Caco-2 (cell line): ENCODE measurements at regions not wholly inside any gene's neighbourhood (a gene's known extent, or its start where the extent isn't known, plus 50 kb on each side); places are given as distances from the start of the nearest gene placed in this dataset.

Experiments used
- BruUV-seq: library from RNA; stranded (reverse); fragments of 400-500 nt; replicated peaks from 2 replicates; lab custom pipeline; 2021; lab: Mats Ljungman, UMichigan
- CTCF ChIA-PET: fragments of 300-600 bp; sonication (Branson Sonifier 250); formaldehyde crosslinking; loops from one replicate; lab custom pipeline; 2022; ENCODE audit warnings: antibody characterized with exemption; lab: Charles Lee
- POLR2A ChIA-PET: fragments of 300-600 bp; sonication (Branson Sonifier 250); formaldehyde crosslinking; loops from one replicate; lab custom pipeline; 2022; ENCODE audit warnings: antibody characterized with exemption; lab: Charles Lee
- DNase-seq, 2 experiments: peaks; one replicate each; pipeline versions ENCODE4 v3.0.0 to v3.0.0-alpha.2; 2020 to 2022
- H3K27me3 ChIP-seq: replicated peaks from 2 replicates; pipeline ENCODE4 v1.6.0; 2011; ENCODE audit warnings: low read length; ENCODE audit not compliant: control insufficient read depth, insufficient read depth
- H3K36me3 ChIP-seq: 2 replicates; pipeline ENCODE4 v1.5.1; 2011; ENCODE audit warnings: low read length; ENCODE audit not compliant: control insufficient read depth, insufficient read depth
- H3K4me1 ChIP-seq: fragments of 250-450 bp; sonication (Bioruptor Pico); 2 replicates; pipeline ENCODE4 v1.5.1; 2020; ENCODE audit warnings: mild to moderate bottlenecking
- H3K4me3 ChIP-seq: 2 replicates; pipeline ENCODE4 v1.5.1; 2011; ENCODE audit warnings: low read depth, mild to moderate bottlenecking, control low read depth, low read length
- H3K9me3 ChIP-seq: fragments of 250-450 bp; sonication (Bioruptor Pico); 2 replicates; pipeline ENCODE4 v1.5.1; 2020; ENCODE audit warnings: mild to moderate bottlenecking, moderate library complexity
- H3K27ac Mint-ChIP-seq: one replicate; pipeline ENCODE4 v1.8.0; 2022; ENCODE audit warnings: mixed read lengths; ENCODE audit not compliant: unreplicated experiment
- H3K27me3 Mint-ChIP-seq: one replicate; pipeline ENCODE4 v1.8.0; 2022; ENCODE audit warnings: mixed read lengths; ENCODE audit not compliant: insufficient read depth, unreplicated experiment
- H3K36me3 Mint-ChIP-seq: one replicate; pipeline ENCODE4 v1.8.0; 2022; ENCODE audit warnings: mild to moderate bottlenecking, mixed read lengths; ENCODE audit not compliant: insufficient read depth, unreplicated experiment
- H3K4me1 Mint-ChIP-seq: one replicate; pipeline ENCODE4 v1.8.0; 2022; ENCODE audit warnings: low read depth, mixed read lengths; ENCODE audit not compliant: unreplicated experiment
- H3K4me3 Mint-ChIP-seq: one replicate; pipeline ENCODE4 v1.8.0; 2022; ENCODE audit warnings: mild to moderate bottlenecking, moderate library complexity, mixed read lengths; ENCODE audit not compliant: unreplicated experiment
- H3K9me3 Mint-ChIP-seq: one replicate; pipeline ENCODE4 v1.8.0; 2022; ENCODE audit warnings: mixed read lengths; ENCODE audit not compliant: unreplicated experiment
- intact Hi-C: fragments of 100-400 bp; cut with micrococcal nuclease; formaldehyde crosslinking; loops from one replicate; pipeline ENCODE4 v1.10.0; 2022; ENCODE audit not compliant: unreplicated experiment
- TF ChIP-seq, protein P1 (sequence below), 2 experiments: fragments of 200-600 bp in 1 of 2; IDR thresholded peaks; 1 replicate in 1 of 2; 2 replicates in 1 of 2; pipeline versions ENCODE4 v1.5.1 to v1.8.0; 2011 to 2022; ENCODE audit warnings: antibody characterized with exemption in 1 of 2, control low read depth in 1 of 2, inconsistent platforms in 1 of 2, low read depth in 1 of 2, low read length in 1 of 2, mild to moderate bottlenecking in 1 of 2, moderate library complexity in 1 of 2; ENCODE audit not compliant: insufficient read depth in 1 of 2, severe bottlenecking in 1 of 2, unreplicated experiment in 1 of 2

DNA sequence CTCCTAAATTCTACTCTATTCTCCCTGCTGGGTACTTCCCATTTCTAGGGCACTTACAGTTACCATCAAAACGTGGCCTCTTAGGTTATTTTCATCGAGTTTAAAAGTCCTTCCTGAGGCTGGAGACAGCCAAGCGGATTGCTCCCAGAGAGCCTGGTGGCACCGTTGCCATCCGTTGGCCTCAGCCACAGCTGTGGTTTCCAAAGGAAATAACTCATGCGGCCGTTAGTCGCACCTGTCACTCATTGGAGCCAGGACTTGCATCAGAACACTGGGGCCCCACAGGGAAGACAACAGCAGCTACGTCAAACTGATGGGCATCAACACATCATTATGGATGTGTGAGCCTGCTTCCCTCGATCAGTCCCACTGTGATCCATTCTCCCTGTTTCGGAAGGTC lies 453.4 kb downstream of the BCL11A start:
- CTCF ChIA-PET, result no interaction called here
- H3K36me3 ChIP-seq, result no peaks in the 10 kb centered on the region
- POLR2A ChIA-PET, result no interaction called here
- intact Hi-C loops, result no loop called here
- peaks cover 55% of the 10 kb centered on the region for H3K9me3 Mint-ChIP-seq
- no TSS peak for BruUV-seq
- H3K9me3 ChIP-seq, result peaks cover 4% of the 10 kb centered on the region; the same call in 1 of the 2 replicates
- H3K27ac Mint-ChIP-seq, result no peak overlapping the region
- peaks cover 20% of the 10 kb centered on the region for H3K36me3 Mint-ChIP-seq
- H3K4me3 ChIP-seq, result no peak overlapping the region
- no peaks in the 10 kb centered on the region for H3K27me3 Mint-ChIP-seq
- TF ChIP-seq, protein P1, sequence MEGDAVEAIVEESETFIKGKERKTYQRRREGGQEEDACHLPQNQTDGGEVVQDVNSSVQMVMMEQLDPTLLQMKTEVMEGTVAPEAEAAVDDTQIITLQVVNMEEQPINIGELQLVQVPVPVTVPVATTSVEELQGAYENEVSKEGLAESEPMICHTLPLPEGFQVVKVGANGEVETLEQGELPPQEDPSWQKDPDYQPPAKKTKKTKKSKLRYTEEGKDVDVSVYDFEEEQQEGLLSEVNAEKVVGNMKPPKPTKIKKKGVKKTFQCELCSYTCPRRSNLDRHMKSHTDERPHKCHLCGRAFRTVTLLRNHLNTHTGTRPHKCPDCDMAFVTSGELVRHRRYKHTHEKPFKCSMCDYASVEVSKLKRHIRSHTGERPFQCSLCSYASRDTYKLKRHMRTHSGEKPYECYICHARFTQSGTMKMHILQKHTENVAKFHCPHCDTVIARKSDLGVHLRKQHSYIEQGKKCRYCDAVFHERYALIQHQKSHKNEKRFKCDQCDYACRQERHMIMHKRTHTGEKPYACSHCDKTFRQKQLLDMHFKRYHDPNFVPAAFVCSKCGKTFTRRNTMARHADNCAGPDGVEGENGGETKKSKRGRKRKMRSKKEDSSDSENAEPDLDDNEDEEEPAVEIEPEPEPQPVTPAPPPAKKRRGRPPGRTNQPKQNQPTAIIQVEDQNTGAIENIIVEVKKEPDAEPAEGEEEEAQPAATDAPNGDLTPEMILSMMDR (IDR thresholded peaks at IDR 0.05; ENCODE audit: insufficient read depth in 1 of 2, low read depth in 1 of 2, low read length in 1 of 2, severe bottlenecking in 1 of 2, unreplicated experiment in 1 of 2), result no peak
- H3K27me3 ChIP-seq, result no peaks in the 10 kb centered on the region
- no peak for DNase-seq
- H3K4me3 Mint-ChIP-seq, result no peak overlapping the region
- H3K4me1 ChIP-seq, result peaks cover 31% of the 10 kb centered on the region
- peaks cover 44% of the 10 kb centered on the region for H3K4me1 Mint-ChIP-seq

DNA sequence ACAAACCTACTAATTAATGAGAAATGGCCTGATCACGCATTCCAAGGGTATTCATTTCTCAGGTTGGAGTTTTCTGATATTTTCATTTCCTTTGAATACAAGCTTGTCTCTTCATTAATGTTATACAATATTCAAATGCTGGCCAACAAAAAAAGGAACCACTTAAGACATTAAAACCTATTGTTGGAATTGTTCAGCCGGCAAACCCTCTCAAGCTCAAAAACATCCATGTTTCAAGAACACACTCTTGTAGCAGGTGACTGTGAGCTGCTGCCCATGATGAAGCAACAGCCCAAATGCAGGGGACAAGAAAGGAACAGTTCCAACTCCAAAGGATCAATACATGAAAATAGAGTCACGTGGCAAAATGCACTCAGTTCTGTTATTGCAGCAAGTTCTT lies 454.5 kb downstream of the BCL11A start:
- H3K36me3 Mint-ChIP-seq, result peaks cover 20% of the 10 kb centered on the region
- H3K9me3 Mint-ChIP-seq, result peaks cover 55% of the 10 kb centered on the region
- intact Hi-C loops, result no loop called here
- H3K27me3 Mint-ChIP-seq, result no peaks in the 10 kb centered on the region
- Histone ChIP-seq H3K4me1 (peaks cover 36% of the 10 kb centered on the region), H3K36me3 (no peaks in the 10 kb centered on the region), H3K9me3 (peaks cover 4% of the 10 kb centered on the region; the same call in 1 of the 2 replicates), H3K27me3 (no peaks in the 10 kb centered on the region), H3K4me3 (no peak overlapping the region)
- CTCF ChIA-PET, result no interaction called here
- BruUV-seq, result no TSS peak
- H3K27ac Mint-ChIP-seq, result no peak overlapping the region
- POLR2A ChIA-PET, result no interaction called here
- peaks cover 51% of the 10 kb centered on the region for H3K4me1 Mint-ChIP-seq
- TF ChIP-seq, protein P1 (IDR thresholded peaks at IDR 0.05; ENCODE audit: insufficient read depth in 1 of 2, low read depth in 1 of 2, low read length in 1 of 2, severe bottlenecking in 1 of 2, unreplicated experiment in 1 of 2), result no peak
- no peak for DNase-seq
- H3K4me3 Mint-ChIP-seq, result no peak overlapping the region

DNA sequence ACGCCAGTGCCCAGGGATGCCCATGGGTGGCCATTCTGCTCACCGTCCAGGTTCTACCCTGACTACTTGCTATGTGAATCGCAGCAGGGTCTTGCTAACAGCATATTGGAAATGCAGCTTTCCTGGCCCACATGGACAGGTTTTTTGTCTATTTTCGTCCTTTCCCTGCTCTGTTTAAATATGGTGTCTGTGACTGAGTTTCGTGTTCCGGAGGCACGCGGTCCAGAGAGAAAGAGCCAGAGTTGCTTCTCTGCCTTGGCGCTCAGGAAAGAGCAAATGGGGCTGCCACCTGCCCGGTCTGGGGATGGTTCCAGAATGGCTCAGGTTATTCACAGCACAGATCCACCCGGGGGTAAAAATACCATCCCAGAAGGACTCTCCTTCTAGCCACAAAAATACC lies 456.2 kb downstream of the BCL11A start:
- Mint-ChIP-seq H3K4me1 (peaks cover 62% of the 10 kb centered on the region), H3K36me3 (peaks cover 28% of the 10 kb centered on the region), H3K4me3 (no peak overlapping the region), H3K27me3 (no peaks in the 10 kb centered on the region), H3K27ac (peak overlapping the region; percentile 94), H3K9me3 (peaks cover 42% of the 10 kb centered on the region)
- no peaks in the 10 kb centered on the region for H3K36me3 ChIP-seq
- TF ChIP-seq, protein P1 (IDR thresholded peaks at IDR 0.05; ENCODE audit: insufficient read depth in 1 of 2, low read depth in 1 of 2, low read length in 1 of 2, severe bottlenecking in 1 of 2, unreplicated experiment in 1 of 2), result no peak
- no peak for DNase-seq
- ChIA-PET CTCF (no interaction called here), POLR2A (no interaction called here)
- H3K9me3 ChIP-seq, result no peaks in the 10 kb centered on the region; the same call in 1 of the 2 replicates
- intact Hi-C loops, result no loop called here
- H3K4me1 ChIP-seq, result peaks cover 48% of the 10 kb centered on the region
- no peaks in the 10 kb centered on the region for H3K27me3 ChIP-seq
- no peak overlapping the region for H3K4me3 ChIP-seq
- no TSS peak for BruUV-seq
